LNCaP clone FGC (cell line): ENCODE measurements at regions not wholly inside any gene's neighbourhood (a gene's known extent, or its start where the extent isn't known, plus 50 kb on each side); places are given as distances from the start of the nearest gene placed in this dataset.

Experiments
- DNase-seq: peaks from one replicate; pipeline ENCODE4 v3.0.0-alpha.2; 2011; ENCODE audit warnings: low read depth
- H3K4me3 ChIP-seq: 2 replicates; pipeline ENCODE4 v1.5.1; 2011; ENCODE audit warnings: mild to moderate bottlenecking, low read depth, low read length, control low read depth
- CTCF ChIP-seq: IDR thresholded peaks from 2 replicates; pipeline ENCODE4 v1.5.1; 2012; ENCODE audit warnings: mild to moderate bottlenecking; ENCODE audit not compliant: control insufficient read depth, insufficient read depth; ENCODE audit errors: extremely low read depth

- peak; percentile 55 for DNase-seq
- H3K4me3 ChIP-seq, result no peak overlapping the region
- TF ChIP-seq CTCF, result no peak
Measured at GRCh38 chr17:77376795-77377709, 236.3 kb downstream of the SEC14L1 start.

DNA sequence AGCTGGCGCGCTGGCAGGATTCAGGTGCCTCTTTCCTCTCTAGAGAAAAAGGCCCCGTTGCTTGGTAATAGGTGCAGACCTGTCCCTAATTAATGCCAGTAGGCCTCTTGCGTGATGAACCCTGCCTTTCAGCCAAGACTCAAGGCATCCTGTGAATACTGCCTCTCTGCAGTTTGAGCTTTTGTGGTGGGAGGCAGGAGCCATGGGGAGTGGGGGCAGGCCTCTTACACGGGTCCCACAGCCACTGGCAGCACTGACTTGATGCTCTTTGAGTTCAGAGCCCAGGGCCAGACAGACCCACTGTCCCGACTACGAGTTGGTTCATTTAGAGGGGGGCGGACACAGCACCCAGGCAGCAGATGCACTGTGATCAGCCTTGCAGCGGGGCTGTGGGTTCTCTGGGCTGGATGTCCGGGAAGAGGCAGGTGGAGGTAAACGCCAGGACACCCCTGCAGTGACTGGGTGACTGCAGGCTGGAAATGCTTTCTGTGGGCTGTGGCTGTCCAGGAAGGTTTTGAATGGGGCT, 237.0 kb downstream of the SEC14L1 start:
- no peak for DNase-seq
- H3K4me3 ChIP-seq, result no peak overlapping the region
- TF ChIP-seq CTCF, result no peak

DNA sequence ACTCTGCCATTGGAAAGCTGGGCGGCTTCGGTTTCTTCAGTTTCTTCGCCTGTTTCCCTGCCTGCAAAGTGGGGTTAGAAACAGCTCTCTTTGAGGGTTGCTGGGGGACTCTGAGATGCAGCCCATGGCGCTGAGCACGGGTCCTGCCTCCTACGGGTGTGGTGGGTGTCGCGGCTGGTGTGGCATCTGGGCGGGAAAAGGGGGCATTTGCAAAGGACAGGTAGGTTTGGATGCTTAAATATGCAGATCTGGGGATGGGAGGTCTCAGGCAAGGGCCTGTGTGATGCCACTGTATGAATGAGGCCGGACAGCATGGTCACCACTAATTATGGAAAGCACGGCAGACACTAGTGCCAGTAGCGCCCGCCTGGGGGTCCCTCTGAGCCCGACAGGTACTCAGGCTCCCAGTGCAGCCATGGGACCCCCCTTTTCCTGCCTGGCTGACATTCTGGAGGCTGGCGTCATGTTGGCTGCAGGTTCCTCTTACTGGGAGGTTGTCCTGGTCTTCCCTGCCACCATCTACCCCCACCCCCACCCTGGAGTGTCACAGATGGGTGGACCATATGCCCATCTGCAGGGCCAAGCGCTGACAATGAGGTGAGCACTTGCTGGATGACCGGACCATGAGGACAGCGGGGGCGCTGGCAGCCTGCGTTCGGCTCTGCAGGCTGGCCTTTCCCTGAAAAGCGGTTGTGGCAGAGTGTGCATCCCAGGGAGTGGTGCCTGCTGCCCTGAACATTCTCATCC, 237.7 kb downstream of the SEC14L1 start:
- DNase-seq, result no peak
- no peak for TF ChIP-seq CTCF
- no peak overlapping the region for H3K4me3 ChIP-seq

- no peak for TF ChIP-seq CTCF
- H3K4me3 ChIP-seq, result no peak overlapping the region
- no peak for DNase-seq
Measured at GRCh38 chr17:77379065-77379428, 238.3 kb downstream of the SEC14L1 start.

GRCh38 chr17:77379832-77380231, 239.1 kb downstream of the SEC14L1 start:
- DNase-seq, result no peak
- TF ChIP-seq CTCF, result no peak
- H3K4me3 ChIP-seq, result no peak overlapping the region

GRCh38 chr17:77380395-77381184, 239.8 kb downstream of the SEC14L1 start:
- no peak for DNase-seq
- TF ChIP-seq CTCF, result no peak
- no peak overlapping the region for H3K4me3 ChIP-seq
